Smooth muscle cell (in vitro differentiated cells): ENCODE measurements at regions not wholly inside any gene's neighbourhood (a gene's known extent, or its start where the extent isn't known, plus 50 kb on each side); places are given as distances from the start of the nearest gene placed in this dataset.

Source experiments
- DNase-seq: peaks from one replicate; lab custom pipeline; 2025; ENCODE audit not compliant: unreplicated experiment; lab: John Stamatoyannopoulos, UW
- H2AFZ ChIP-seq: fragments of 200-600 bp; sonication (generic); 2 replicates; pipeline ENCODE4 v1.6.0; 2016; ENCODE audit warnings: antibody characterized with exemption, low read depth, mild to moderate bottlenecking
- H3F3A ChIP-seq: fragments of 200-600 bp; sonication (generic); 2 replicates; pipeline ENCODE4 v1.6.0; 2017; ENCODE audit warnings: antibody characterized with exemption, low read depth
- H3K27ac ChIP-seq: fragments of 200-600 bp; sonication (generic); 2 replicates; pipeline ENCODE4 v1.5.1; 2016; ENCODE audit warnings: low read depth, mild to moderate bottlenecking
- H3K27me3 ChIP-seq: fragments of 200-600 bp; sonication (generic); 2 replicates; pipeline ENCODE4 v1.6.1; 2016; ENCODE audit warnings: low read depth, mild to moderate bottlenecking
- H3K36me3 ChIP-seq: fragments of 200-600 bp; sonication (generic); 2 replicates; pipeline ENCODE4 v1.5.1; 2016; ENCODE audit warnings: low read depth
- H3K4me1 ChIP-seq: fragments of 200-600 bp; sonication (generic); 2 replicates; pipeline ENCODE4 v1.5.1; 2016; ENCODE audit warnings: low read depth
- H3K4me2 ChIP-seq: fragments of 200-600 bp; sonication (generic); 2 replicates; pipeline ENCODE4 v1.6.0; 2016; ENCODE audit warnings: mild to moderate bottlenecking
- H3K4me3 ChIP-seq: fragments of 200-600 bp; sonication (generic); 2 replicates; pipeline ENCODE4 v1.5.1; 2016; ENCODE audit warnings: mild to moderate bottlenecking
- H3K79me2 ChIP-seq: fragments of 200-600 bp; sonication (generic); 2 replicates; pipeline ENCODE4 v1.6.0; 2016; ENCODE audit warnings: low read depth, mild to moderate bottlenecking
- H3K9ac ChIP-seq: fragments of 200-600 bp; sonication (generic); 2 replicates; pipeline ENCODE4 v1.6.0; 2016; ENCODE audit warnings: low read depth
- H3K9me3 ChIP-seq: fragments of 200-600 bp; sonication (generic); replicated peaks from 2 replicates; pipeline ENCODE4 v1.5.1; 2016; ENCODE audit warnings: low read depth
- H4K20me1 ChIP-seq: fragments of 200-600 bp; sonication (generic); 2 replicates; pipeline ENCODE4 v1.6.0; 2016; ENCODE audit warnings: low read depth
- CTCF ChIP-seq: fragments of 200-600 bp; sonication (generic); IDR thresholded peaks from 2 replicates; pipeline ENCODE4 v1.5.1; 2017; ENCODE audit warnings: borderline replicate concordance, mild to moderate bottlenecking, antibody characterized with exemption; ENCODE audit not compliant: insufficient read depth, poor library complexity, severe bottlenecking
- WGBS: methylation state at CpG from one replicate; pipeline ENCODE4 v1.1.7; 2016; ENCODE audit warnings: low lambda C conversion rate; 5-methylcytosine and 5-hydroxymethylcytosine counted together

DNA sequence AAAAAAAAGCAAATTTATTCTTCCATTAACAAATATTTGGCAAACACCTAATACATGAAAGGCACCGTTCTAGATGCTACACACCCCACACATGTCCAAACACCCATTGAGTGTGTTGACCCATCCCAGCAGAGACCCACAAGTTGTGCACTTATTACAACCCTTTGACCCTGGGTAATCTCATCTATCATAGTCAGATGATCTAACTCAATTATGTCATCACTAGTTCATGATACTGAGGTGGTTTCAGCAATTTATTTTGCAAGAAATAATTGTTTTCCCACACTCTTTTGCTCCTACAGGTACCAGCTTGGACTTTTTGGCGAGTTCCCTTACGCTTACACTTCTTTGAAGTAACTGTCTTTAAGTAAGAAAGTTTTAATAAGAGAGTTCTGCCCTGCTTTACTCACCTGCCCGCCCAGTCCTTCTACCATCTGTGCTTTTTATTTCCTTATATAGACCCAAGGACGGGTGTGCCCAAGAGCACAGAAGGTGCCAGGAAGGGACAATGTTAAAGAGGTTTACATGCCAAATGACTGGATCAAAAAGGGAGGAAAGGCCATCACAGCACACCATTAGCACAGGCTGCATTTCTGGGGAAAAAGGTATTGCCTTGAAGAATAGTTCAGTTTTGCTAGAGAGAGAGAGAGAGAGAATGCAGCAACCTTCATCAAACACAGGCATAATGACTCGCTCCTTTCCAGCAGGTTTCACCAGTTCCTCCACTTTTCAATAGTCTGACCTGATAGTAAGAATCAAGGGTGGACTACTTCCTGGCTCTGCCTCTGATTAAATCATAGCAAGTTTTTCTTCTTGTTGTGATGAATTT lies 54.5 kb upstream of the ATP11B start:
- Histone ChIP-seq H3K27ac (peak overlapping the region; percentile 64), H3K4me3 (no peak overlapping the region), H3K27me3 (no peaks in the 10 kb centered on the region), H3K79me2 (no peaks in the 10 kb centered on the region), H3K4me2 (no peak overlapping the region), H4K20me1 (no peaks in the 10 kb centered on the region), H3K9me3 (no peaks in the 10 kb centered on the region), H3K9ac (no peak overlapping the region), H2AFZ (no peak overlapping the region), H3K36me3 (no peaks in the 10 kb centered on the region), H3F3A (no peaks in the 10 kb centered on the region), H3K4me1 (no peaks in the 10 kb centered on the region)
- TF ChIP-seq CTCF: no peak
- no peak for DNase-seq
- WGBS: 86% methylated on average over 6 of the region's 6 CpGs

DNA sequence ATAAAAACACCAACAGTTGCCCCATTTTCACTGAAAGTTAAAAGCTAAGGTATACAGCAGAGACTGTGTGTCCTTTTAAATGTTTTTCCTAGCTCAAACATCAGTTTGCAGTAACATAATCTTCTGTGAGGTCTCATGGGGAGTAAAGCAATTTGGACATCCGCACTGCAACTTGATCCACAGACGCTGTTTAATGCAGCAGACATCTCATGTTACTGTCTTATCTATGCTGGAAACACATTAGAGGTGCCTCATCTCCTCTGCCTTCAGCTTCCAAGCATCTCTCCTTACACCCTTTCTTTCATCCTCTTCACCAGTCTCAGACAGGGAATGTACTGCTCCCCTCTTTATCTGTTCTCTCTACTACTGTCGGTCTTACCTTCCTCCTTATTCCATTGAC lies 53.7 kb upstream of the ATP11B start:
- DNase-seq: no peak
- no peak for TF ChIP-seq CTCF
- H2AFZ ChIP-seq: no peak overlapping the region
- H3K9ac ChIP-seq: no peak overlapping the region
- no peaks in the 10 kb centered on the region for H4K20me1 ChIP-seq
- no peaks in the 10 kb centered on the region for H3K79me2 ChIP-seq
- peak overlapping the region; percentile 79 for H3K27ac ChIP-seq
- H3K4me2 ChIP-seq: no peak overlapping the region
- H3K4me1 ChIP-seq: no peaks in the 10 kb centered on the region
- WGBS: 17% methylated on average over 3 of the region's 3 CpGs
- H3F3A ChIP-seq: no peaks in the 10 kb centered on the region
- H3K9me3 ChIP-seq: no peaks in the 10 kb centered on the region
- H3K27me3 ChIP-seq: no peaks in the 10 kb centered on the region
- H3K36me3 ChIP-seq: no peaks in the 10 kb centered on the region
- no peak overlapping the region for H3K4me3 ChIP-seq

DNA sequence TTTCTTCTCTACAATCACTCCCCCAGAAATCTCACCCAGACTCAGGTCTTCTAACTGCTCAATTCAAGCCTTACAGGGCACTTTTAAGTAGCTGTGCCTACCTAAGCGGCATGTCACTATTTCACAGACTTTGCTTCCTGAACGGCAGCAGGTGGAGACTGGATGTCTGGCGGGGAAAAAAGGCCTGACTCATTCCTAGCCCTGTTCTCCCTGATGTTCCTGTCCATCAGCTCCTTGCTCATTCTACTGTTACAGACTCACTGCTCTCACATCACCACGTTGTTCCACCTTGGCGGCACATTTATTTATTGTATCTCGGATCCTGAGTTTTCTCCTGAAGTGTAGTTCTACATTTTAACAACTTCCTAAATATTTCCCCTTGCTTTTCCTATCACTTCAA lies 52.6 kb upstream of the ATP11B start:
- H3K4me2 ChIP-seq: peak overlapping the region; percentile 8
- TF ChIP-seq CTCF: no peak
- 65% methylated on average over 6 of the region's 6 CpGs for WGBS
- peak overlapping the region; percentile 28 for H3K9ac ChIP-seq
- H3K79me2 ChIP-seq: no peaks in the 10 kb centered on the region
- no peak overlapping the region for H2AFZ ChIP-seq
- H4K20me1 ChIP-seq: no peaks in the 10 kb centered on the region
- H3K4me1 ChIP-seq: no peaks in the 10 kb centered on the region
- no peaks in the 10 kb centered on the region for H3K27me3 ChIP-seq
- no peaks in the 10 kb centered on the region for H3F3A ChIP-seq
- DNase-seq: no peak
- no peak overlapping the region for H3K4me3 ChIP-seq
- peak overlapping the region; percentile 79 for H3K27ac ChIP-seq
- no peaks in the 10 kb centered on the region for H3K9me3 ChIP-seq
- H3K36me3 ChIP-seq: no peaks in the 10 kb centered on the region

DNA sequence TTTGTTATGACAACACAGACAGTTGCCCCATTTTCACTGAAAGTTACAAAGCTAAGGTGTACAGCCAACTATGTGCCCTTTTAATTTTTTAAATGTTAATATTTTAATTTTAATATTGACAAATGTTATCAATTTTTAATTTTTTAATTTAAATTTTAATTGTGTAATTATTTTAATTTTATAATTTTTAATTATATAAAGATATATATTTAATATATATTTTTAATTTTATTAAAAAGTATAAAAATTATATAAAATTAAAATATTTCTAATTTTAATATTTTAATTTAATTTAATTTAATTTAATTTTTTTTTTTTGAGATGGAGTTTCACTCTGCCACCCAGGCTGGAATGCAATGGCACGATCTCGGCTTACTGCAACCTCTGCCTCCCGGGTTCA lies 52.1 kb upstream of the ATP11B start:
- H3K36me3 ChIP-seq: no peaks in the 10 kb centered on the region
- H3K9ac ChIP-seq: no peak overlapping the region
- H3K79me2 ChIP-seq: no peaks in the 10 kb centered on the region
- no peaks in the 10 kb centered on the region for H3K4me1 ChIP-seq
- no peaks in the 10 kb centered on the region for H3K27me3 ChIP-seq
- peak overlapping the region; percentile 79 for H3K27ac ChIP-seq
- no peaks in the 10 kb centered on the region for H4K20me1 ChIP-seq
- no peak for TF ChIP-seq CTCF
- no peak for DNase-seq
- H3K4me3 ChIP-seq: no peak overlapping the region
- H3F3A ChIP-seq: no peaks in the 10 kb centered on the region
- no peak overlapping the region for H3K4me2 ChIP-seq
- H3K9me3 ChIP-seq: no peaks in the 10 kb centered on the region
- 97% methylated on average over 3 of the region's 3 CpGs for WGBS
- H2AFZ ChIP-seq: no peak overlapping the region
